Ishikawa (cell line): ENCODE measurements at regions not wholly inside any gene's neighbourhood (a gene's known extent, or its start where the extent isn't known, plus 50 kb on each side); places are given as distances from the start of the nearest gene placed in this dataset.

ENCODE experiments used
- CEBPB ChIP-seq: IDR thresholded peaks from 2 replicates; pipeline ENCODE4 v1.6.1; 2012
- EP300 ChIP-seq: IDR thresholded peaks from 2 replicates; pipeline ENCODE4 v1.6.1; 2012; ENCODE audit warnings: borderline replicate concordance
- NFIC ChIP-seq: IDR thresholded peaks from 2 replicates; pipeline ENCODE4 v1.6.1; 2012
- RAD21 ChIP-seq: IDR thresholded peaks from 2 replicates; pipeline ENCODE4 v1.6.1; 2012; ENCODE audit warnings: low read depth
- REST ChIP-seq: IDR thresholded peaks from 2 replicates; pipeline ENCODE4 v1.6.1; 2012; ENCODE audit warnings: low read depth, mild to moderate bottlenecking
- TAF1 ChIP-seq: IDR thresholded peaks from 2 replicates; pipeline ENCODE4 v1.6.1; 2012; ENCODE audit warnings: low read depth, mild to moderate bottlenecking
- TEAD4 ChIP-seq: IDR thresholded peaks from 2 replicates; pipeline ENCODE4 v1.6.1; 2012
- YY1 ChIP-seq: IDR thresholded peaks from 2 replicates; pipeline ENCODE4 v1.6.1; 2012; ENCODE audit warnings: low read depth
- TF ChIP-seq, protein P1 (sequence below): IDR thresholded peaks from 2 replicates; pipeline ENCODE4 v1.6.1; 2012
- TF ChIP-seq, protein P2 (sequence below): IDR thresholded peaks from 2 replicates; pipeline ENCODE4 v1.6.1; 2012

DNA sequence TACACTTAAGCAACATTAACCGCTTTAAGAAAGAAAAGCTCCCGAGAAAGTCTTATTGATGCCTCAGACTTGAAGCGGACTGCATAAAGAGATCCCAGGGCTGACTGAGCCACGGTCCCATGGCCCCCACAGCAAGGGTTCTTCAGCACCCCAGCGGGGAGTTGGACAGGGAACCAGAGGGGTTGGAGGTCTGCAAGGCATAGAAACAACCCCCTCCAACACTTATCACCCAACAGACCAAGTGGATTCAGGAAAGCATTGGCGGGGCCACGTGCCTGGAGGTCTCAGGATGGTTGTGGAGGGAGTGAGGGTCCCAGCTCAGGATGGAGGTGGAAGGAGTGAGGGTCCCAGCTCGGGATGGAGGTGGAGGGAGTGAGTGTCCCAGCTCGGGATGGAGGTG is 143.7 kb upstream of the IRX2 start:
- TF ChIP-seq REST (no peak), TEAD4 (no peak), EP300 (no peak), CEBPB (no peak), TAF1 (no peak), YY1 (no peak), RAD21 (no peak), NFIC (no peak)
- TF ChIP-seq, protein P1, sequence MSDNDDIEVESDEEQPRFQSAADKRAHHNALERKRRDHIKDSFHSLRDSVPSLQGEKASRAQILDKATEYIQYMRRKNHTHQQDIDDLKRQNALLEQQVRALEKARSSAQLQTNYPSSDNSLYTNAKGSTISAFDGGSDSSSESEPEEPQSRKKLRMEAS, result no peak
- TF ChIP-seq, protein P2, sequence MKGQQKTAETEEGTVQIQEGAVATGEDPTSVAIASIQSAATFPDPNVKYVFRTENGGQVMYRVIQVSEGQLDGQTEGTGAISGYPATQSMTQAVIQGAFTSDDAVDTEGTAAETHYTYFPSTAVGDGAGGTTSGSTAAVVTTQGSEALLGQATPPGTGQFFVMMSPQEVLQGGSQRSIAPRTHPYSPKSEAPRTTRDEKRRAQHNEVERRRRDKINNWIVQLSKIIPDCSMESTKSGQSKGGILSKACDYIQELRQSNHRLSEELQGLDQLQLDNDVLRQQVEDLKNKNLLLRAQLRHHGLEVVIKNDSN, result no peak
